ENCODE measurements at regions not wholly inside any gene's neighbourhood (a gene's known extent, or its start where the extent isn't known, plus 50 kb on each side); places are given as distances from the start of the nearest gene placed in this dataset.

- no peak for DNase-seq
Observed at GRCh38 chr4:43345323-43345925, 452.9 kb downstream of the GRXCR1 start.

GRCh38 chr4:43348591-43348990 lies 456.1 kb downstream of the GRXCR1 start:
- DNase-seq: no peak

- DNase-seq: no peak
Observed at GRCh38 chr4:43351970-43352806, 459.7 kb downstream of the GRXCR1 start.

GRCh38 chr4:43352859-43353258 lies 460.3 kb downstream of the GRXCR1 start:
- DNase-seq: no peak

GRCh38 chr4:43353552-43353951 lies 461.0 kb downstream of the GRXCR1 start:
- no peak for DNase-seq

GRCh38 chr4:43356786-43357185 lies 464.3 kb downstream of the GRXCR1 start:
- no peak for DNase-seq

GRCh38 chr4:43357252-43357974 lies 464.9 kb downstream of the GRXCR1 start:
- no peak for DNase-seq

- no peak for DNase-seq
Observed at GRCh38 chr4:43360296-43360695, 467.8 kb downstream of the GRXCR1 start.

- DNase-seq: no peak
Observed at GRCh38 chr4:43362875-43363636, 470.5 kb downstream of the GRXCR1 start.

- DNase-seq: no peak
Observed at GRCh38 chr4:43369036-43369594, 476.6 kb downstream of the GRXCR1 start.

GRCh38 chr4:43373201-43373600 lies 480.7 kb downstream of the GRXCR1 start:
- no peak for DNase-seq

GRCh38 chr4:43374216-43374751 lies 481.8 kb downstream of the GRXCR1 start:
- no peak for DNase-seq

- no peak for DNase-seq
Observed at GRCh38 chr4:43379016-43379415, 486.5 kb downstream of the GRXCR1 start.

GRCh38 chr4:43380093-43380492 lies 487.6 kb downstream of the GRXCR1 start:
- DNase-seq: no peak

- DNase-seq: no peak
Observed at GRCh38 chr4:43391069-43391468, 498.6 kb downstream of the GRXCR1 start.

GRCh38 chr4:43394976-43395375 lies 502.5 kb downstream of the GRXCR1 start:
- no peak for DNase-seq

GRCh38 chr4:43399726-43400125 lies 507.2 kb downstream of the GRXCR1 start:
- no peak for DNase-seq

- no peak for DNase-seq
Observed at GRCh38 chr4:43402393-43402792, 509.9 kb downstream of the GRXCR1 start.

GRCh38 chr4:43410636-43411035 lies 518.1 kb downstream of the GRXCR1 start:
- no peak for DNase-seq

GRCh38 chr4:43411226-43411625 lies 518.7 kb downstream of the GRXCR1 start:
- DNase-seq: no peak

- DNase-seq: no peak
Observed at GRCh38 chr4:43423276-43423675, 530.8 kb downstream of the GRXCR1 start.

- no peak for DNase-seq
Observed at GRCh38 chr4:43425206-43425605, 532.7 kb downstream of the GRXCR1 start.

Data from T-helper 2 cell (primary cell).